Hematopoietic multipotent progenitor cell treated with erythropoietin and hydrocortisone succinate and interleukin-3 and kit ligand, for 15 days (in vitro differentiated cells): ENCODE measurements at regions not wholly inside any gene's neighbourhood (a gene's known extent, or its start where the extent isn't known, plus 50 kb on each side); places are given as distances from the start of the nearest gene placed in this dataset.

ENCODE experiments used
- DNase-seq: peaks from one replicate; pipeline ENCODE4 v3.0.0-alpha.2; 2015; ENCODE audit warnings: low spot score

DNA sequence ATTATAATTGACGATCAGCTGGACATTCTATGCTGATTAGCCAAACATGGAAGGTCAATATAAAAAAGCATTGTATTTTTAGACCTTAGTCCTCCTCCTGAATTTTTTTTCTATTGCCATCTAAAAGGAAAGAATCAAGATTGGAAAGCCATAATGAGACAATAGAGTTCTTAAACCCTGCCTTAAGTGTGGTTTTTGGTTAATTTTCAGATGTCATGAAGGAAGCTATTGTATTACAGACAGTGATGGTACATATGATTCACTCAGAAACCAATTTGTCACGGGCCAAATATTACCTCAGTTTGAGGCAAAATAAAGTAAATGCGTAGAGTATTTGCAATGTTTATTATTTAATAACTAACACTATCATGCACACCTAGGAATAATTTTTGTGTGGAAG lies 1164.0 kb upstream of the RAG2 start:
- no peak for DNase-seq

DNA sequence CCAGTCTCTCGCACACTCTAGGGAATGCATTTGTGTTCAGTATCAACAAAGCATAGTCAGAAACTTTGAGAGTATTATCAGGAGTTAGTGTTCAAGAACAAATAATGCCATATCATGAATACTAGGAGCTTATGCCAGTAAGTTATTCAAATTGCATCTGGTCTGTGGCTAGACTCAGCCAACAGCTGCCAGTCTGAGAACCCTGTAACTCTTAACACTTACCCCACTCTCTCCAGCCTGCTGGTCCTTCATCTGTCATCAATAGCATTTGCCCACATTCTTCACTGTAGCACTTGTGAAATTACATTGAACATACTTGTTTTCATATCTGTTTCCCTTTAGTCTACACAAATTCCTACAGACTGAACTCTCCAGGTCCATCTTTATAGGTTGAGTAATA lies 1157.5 kb upstream of the RAG2 start:
- no peak for DNase-seq

DNA sequence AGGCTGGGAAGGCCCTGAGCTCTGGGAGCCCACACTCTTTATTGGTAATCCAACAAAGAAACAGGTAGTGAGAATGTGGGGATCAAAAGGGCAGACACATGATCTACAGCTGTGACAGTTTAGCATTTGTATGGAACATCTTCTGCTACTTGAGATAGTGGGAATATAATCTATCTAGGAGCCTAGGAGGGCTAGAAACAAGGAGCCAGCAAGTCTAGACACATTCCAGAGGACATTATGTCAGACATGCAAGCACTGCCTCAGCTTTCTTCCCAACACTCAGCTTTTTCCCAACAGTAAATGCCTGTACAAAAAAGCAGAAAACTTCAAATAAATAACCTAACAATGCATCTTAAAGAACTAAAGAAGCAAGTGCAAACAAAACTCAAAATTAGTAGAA lies 1150.6 kb upstream of the RAG2 start:
- no peak for DNase-seq

DNA sequence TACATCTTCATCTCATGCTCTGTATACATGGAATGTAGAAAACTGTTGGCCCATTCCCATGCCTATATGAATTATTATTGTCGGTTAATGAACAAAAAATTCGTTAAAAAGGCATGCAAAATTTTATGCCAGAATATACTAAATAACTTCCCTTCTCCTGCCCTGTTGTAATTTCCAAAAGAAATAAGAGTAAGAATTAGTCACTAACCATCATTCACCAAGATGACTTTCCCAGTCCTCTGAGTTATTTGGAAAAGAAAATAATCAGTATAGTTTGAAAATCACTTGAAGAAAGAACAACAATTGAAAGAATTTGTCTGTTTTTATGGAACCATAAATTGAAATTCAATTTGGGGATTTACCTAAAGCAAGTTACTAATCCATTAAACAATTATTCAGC lies 1149.1 kb upstream of the RAG2 start:
- no peak for DNase-seq

DNA sequence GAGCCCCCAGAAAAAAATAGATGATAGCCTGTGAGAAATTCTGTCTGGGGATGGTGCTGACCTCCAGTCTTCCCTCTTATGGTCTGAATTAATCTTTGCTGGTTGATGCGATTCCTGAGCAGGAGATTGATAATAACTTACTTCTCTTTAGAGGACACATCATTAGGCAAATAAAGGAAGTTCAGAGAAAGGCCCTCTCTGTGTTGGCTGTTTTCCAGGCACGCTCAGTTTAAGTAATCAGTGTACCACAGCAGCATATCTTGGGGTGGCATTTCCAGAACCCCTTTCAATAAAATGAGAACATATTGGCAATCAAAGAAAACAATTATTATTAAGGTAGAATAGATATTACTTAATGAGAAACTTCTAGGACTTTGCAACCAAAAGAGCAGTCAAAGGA lies 1129.3 kb upstream of the RAG2 start:
- DNase-seq = no peak

DNA sequence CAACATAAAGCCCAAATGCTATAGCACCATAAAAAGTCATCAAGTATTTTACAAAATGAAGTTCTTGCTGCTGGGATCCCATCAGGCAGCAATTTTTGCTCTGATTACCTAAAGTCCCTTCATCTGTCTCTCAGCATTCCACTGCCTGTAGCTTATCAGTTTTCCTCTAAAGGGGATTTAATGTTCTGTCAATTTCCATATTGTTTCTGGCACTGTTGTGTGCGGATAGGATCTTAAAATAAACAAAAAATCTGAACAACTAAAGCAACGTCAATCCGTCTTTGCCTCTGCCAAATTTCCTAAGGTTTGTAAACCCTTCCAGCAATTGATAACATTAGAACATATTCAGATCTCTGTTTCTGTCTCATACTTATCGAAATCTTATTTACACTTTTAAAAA lies 1126.3 kb upstream of the RAG2 start:
- no peak for DNase-seq

DNA sequence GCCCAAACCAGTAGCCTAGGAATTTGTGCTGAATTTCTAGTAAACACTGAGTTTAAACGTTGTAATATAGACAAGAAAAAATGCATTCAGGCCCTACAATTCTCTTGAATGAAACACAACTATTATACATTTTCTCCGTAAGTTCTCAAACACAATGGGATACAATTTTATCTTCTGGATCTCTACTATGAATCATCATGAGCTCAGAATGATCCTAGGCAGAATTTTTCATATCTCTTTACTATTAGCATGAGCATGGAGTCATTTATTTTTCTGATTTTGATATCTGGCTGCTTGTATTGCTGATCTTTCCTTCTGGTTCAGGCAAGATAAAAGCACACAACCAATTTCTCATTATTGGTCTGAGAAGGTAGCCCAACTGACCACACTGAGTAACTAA lies 1123.4 kb upstream of the RAG2 start:
- DNase-seq = no peak

DNA sequence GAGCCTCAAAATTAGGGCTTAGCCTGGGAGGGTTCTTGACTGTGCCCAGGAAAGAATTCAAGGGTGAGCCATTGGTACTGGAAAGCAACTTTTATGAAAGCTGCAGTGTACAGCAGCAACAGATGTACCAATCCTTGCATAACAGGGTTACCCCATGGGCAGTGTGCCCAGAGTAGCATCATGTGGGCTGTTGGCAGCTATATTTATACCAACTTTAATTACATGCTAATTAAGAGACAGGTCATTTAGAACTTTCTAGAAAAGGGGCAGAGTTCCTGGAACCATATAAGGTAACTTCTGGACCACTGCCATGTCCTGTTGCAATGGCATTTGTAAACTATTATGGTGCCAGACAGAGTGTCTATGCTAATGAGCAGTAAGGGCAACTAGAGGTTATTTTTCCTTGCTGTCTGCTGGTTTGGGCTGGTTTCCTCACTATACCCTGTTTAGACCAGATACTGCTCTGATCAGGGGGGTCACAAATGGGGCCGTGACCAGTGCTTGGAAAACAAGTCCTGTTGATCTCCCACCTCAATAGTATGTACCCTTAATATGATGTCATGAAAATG lies 1120.5 kb upstream of the RAG2 start:
- DNase-seq = no peak

DNA sequence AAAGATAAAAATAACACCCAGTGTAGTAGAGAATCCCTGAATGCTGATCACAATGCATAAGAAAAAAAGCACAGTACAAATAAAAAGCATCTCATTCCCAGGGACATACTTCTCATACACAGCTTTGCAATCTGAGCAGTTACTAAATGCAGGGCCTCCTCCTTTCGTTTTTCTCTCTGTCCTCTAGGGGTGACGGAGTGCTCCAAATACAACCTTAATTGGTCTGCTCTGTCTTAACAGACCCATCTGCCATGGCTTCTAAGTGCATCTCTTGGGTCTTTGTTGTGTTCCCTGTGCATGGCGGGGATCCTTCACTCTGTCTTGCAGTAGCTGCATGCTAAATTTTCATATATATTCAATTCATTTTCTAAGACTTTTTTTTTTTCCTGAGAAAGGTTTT lies 1114.2 kb upstream of the RAG2 start:
- no peak for DNase-seq

DNA sequence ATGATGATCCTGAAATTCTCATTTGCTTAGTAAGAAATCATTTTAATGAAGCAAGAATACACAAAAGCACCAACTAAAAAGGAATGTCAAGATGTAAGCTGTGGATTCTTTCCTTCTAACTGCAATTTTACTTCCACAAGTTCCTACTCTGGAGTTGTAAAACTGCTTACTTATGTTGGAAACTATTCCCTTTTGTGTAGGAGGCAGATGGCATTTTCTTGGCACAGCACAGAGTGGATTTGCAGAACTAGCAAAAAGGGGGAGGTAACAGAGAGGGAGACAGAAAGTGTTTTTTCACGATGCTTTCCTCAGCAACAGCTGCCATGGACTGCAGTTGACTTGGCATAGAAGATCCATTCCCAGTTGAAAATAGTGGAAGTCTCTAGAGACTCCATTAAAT lies 1112.0 kb upstream of the RAG2 start:
- no peak for DNase-seq

DNA sequence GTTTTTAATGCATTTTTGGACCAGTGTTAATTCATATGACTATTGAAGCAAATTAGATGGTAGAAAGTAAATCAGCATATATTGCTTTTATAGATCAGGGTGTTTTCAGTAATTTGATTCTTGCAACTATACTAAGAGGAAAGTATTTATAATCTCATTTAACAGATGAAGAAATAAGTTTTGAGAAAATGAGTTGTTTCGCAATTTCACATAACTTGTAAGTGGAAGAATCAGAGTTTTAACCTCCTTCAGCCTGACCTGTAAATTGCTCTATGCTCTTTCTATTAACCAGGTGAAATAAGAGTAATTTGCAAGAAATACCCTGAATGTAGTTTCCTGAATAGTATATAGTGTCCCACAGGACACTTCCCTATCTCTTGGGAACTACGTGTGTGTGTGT lies 1106.8 kb upstream of the RAG2 start:
- no peak for DNase-seq

DNA sequence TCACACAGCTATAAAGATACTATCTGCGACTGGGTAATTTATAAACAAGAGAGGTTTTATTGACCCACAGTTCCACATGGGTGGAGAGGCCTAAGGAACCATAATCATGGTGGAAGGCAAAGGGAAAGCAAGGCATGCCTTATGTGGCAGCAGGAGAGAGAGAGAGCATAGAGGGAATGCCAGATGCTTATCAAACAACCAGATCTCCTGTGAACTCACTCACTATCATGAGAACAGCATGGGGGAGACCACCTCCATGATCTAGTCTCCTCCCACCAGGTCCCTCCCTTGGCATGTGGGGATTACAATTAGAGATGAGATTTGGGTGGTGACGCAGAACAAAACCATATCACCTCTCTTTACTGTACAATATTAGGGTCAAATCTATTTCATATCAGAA lies 1101.6 kb upstream of the RAG2 start:
- no peak for DNase-seq

DNA sequence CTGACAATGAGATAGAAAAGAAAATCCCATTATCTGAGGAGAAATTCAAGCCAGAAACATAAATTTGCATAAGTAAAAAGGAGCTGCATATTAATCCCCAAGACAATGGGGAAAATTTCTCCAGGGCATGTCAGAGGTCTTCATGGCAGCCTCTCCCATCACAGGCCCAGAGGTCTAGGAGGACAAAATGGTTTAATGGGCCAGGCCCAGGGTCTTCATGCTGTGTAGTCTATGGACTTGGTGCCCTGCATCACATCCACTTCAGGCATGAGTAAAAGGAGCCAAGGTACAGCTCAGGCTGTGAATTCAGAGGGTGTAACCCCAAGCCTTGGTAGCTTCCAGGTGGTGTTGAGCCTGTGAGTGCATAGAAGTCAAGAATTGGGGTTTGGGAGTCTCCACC lies 1097.2 kb upstream of the RAG2 start:
- no peak for DNase-seq

DNA sequence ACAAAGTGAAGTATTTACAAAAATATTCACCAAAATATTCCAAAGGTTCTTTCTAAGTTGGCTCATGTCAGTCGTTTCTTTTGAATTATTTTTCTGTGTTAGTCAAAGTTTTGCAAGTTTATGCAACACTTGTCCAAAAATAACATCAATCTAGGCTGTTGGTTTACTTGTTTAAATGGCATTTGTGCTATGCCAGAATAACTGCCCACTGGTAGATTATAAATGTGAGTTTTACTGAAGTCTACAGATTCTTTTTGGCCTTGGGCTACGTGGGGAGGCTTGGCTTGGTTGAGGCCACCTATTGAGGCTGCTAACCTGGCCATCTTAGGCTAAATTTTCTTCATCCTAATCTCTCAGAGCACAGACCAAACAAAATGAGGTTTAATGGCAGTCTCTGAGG lies 1091.9 kb upstream of the RAG2 start:
- DNase-seq = no peak

DNA sequence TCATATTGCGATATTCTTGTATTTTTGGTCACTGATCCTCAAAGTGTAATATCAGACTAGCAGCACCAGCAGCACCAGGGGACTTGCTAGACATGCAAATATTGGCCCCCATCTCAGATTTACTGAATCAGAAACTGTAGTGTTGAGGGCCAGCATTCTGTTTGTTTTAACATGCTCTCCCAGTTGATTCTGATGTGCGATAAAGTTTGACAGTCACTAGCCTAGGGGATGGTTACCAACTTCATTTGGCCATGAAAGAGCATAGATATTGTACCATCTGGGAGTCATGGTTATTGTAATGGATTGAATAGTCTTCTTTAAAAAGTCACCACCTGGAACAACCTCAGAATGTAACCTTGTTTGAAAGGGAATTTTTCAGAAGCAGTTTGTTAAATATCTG lies 1090.4 kb upstream of the RAG2 start:
- DNase-seq = no peak

DNA sequence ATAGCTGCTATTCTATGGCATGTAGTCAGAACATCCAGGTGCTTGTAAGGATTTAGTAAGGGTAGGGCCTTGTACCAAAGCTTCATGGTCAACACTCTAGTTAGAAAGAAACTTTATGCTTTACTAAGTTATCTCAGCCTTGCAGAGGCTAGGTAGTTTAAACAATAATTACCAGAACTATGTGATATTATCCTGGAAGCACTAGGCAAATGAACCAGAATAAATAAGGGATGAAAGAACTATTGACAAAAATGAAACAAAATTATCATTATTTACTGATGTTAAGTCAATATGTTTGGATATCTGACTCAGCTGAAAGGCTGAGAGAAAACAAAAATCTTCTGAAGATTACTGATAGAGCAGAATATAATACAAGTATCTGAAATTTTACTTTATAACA lies 1089.1 kb upstream of the RAG2 start:
- DNase-seq = no peak

DNA sequence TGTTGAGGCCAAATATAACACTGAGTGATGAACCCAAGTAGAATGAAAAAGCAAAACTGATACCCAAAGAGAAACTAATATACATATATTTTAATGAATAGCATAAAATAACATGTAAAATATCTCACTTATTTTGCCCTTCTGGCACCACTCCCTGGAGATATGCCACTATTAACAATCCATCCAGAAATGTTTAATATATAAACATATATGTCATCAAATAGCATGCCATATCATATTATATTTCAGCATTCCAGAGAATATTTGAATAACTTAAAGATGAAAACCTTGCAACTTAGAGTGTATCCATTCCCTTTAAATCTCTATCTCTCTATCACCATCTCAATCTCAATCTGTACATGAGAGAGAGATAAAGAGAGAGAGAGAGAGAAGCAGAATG lies 1073.3 kb upstream of the RAG2 start:
- no peak for DNase-seq

DNA sequence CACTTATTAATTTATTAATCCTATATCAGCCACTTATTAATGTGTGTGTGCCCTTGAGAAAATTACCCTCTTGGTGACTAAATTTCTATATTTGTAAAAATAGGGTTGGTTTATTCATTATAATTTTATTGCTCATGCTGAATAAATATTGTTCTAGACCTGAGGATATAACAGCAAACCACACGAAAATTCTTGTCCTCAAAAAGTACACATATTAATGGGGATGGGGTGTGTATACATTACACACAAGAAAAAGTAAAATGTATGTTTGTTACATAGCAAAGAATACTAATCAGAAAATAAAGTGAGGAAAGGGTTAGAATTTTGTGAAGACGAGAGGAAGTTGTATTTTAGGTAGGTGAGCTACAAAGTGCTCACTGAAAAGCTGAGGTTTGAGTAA lies 1068.9 kb upstream of the RAG2 start:
- DNase-seq = no peak

DNA sequence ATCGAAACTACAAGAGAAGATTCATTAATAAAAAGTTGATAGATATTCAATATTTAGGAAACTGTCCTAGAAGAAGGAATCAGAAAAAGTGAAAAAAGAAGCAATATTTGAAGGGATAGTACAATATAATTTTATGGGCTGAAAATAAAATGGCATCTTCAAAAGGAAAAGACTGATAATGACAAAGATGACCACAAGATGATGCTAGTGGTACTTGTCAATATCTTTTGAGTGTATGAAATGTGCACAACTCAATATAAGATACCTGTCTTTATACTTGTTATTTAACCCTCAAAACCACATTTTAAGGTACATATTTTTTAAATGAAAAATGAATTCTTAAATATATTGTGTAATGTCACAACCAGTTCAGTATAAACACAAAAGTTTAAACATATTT lies 1059.6 kb upstream of the RAG2 start:
- no peak for DNase-seq

DNA sequence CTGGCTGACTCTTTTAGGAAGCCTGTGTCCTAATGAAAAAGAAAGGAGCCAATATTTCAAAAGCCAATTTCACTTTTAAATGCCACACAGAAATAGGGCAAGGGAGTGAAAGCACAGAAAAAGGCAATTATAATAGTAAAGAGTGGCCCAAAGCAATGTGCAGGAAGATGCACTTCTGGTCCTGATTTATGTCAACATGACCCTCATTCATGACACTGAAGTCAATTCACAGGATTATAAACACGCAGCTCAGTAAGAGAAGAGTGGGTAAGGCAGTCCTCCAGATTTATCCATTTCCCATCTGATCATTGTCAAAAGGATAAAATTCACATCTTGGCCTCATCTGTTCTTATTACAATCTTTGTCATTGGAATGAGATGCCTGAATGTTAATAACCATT lies 1049.7 kb upstream of the RAG2 start:
- DNase-seq = no peak

DNA sequence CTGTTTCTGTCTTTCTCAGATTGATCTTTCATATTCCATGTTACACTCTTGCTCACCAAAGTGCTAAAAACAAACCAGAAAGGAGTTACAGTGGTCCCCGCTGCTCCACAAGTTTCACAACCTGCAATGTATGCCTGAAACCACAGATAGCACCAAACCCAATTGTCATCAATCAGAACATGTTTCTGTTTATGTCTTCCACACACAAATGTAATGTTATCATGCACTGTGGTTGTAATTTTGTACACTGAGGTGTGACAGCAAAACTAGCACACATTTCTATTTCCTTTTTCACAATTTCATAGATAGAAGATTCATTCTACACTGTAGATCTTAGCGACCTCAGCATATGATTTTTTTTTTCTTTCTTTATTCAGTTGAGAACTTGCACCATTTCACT lies 1045.9 kb upstream of the RAG2 start:
- DNase-seq = no peak

DNA sequence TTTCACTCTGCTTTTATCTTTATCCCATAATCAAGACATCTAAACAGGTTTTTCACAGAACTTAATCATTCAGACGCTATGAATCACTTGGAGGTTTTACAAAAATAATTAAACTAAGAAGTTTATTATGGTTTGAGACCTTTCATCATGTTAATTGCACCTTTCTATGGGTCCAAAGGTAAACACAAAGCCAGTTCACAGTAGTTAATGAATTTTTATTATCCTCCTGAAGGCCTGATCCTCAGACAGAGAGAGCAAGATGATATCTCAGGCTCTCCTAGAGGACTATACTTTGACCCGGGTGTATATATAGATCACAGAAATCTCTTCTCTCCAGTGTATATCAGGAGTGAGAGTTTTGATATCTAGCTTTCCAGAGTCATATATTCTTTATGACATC lies 1044.3 kb upstream of the RAG2 start:
- DNase-seq = no peak

DNA sequence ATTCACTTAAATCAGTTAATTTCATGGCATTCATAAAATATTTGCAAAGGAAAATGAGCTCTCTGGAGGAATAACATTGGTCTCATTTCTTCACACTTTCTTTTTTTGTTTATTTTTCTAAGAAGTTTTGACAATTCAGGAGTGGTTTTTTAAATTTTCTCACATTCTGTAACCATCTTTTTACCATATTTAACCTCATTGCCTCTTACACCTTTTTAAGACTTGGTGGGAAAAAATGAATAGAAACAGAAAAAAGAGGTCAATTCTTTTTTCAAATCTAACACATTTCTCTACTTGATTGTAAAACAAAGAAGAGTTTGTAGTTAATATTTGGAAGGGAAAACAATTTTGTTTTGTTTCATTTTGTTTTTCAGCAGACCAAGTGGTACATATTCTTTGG lies 1034.7 kb upstream of the RAG2 start:
- no peak for DNase-seq

DNA sequence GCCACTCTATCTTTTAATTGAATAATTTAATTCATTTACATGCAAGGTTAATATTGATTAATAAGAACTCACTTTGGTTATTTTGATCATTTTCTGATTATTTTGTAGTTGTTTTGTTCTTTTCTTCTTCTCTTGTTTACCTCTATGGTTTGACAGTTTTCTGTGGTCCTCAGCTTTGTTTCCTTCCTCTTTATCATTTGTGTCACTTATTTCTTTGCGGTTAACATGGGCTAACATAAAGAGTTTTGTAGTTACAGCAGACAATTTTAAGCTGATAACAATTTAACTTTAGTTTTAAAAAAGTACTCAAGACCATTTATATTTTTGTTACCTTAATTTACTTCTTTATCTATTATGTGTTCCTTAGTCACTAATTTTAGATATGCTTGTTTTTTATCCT lies 1032.8 kb upstream of the RAG2 start:
- no peak for DNase-seq

DNA sequence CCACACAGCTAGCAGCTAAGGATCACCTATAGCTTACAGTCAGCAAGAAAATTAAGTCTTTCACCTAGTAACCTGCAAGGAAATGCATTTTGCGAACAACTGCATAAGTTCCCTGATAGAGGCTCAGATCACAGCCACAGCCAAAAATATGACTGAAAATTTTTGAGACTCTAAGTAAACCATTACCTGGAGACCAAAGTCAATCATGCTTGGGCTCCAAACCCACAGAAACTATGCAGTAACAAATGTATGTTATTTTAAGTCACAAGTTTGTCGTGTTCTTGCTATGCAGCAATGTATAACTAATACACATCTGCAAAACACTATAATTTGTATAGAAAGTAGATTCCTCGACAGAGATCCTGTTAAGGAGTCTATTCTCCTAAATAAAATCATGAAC lies 1025.7 kb upstream of the RAG2 start:
- DNase-seq = no peak
